Type B pancreatic cell (in vitro differentiated cells): ENCODE measurements at regions not wholly inside any gene's neighbourhood (a gene's known extent, or its start where the extent isn't known, plus 50 kb on each side); places are given as distances from the start of the nearest gene placed in this dataset.

Experiments used
- DNase-seq: peaks from one replicate; pipeline ENCODE4 v3.0.0; 2021; ENCODE audit warnings: mixed read lengths; ENCODE audit not compliant: unreplicated experiment; ENCODE audit errors: extremely low spot score
- H3K27ac Mint-ChIP-seq: 2 replicates; pipeline ENCODE4 v1.8.0; 2021; ENCODE audit warnings: mild to moderate bottlenecking, mixed read lengths
- H3K27me3 Mint-ChIP-seq: 2 replicates; pipeline ENCODE4 v1.8.0; 2021; ENCODE audit warnings: mixed read lengths
- H3K36me3 Mint-ChIP-seq: 2 replicates; pipeline ENCODE4 v1.8.0; 2021; ENCODE audit warnings: mixed read lengths
- H3K4me1 Mint-ChIP-seq: one replicate; pipeline ENCODE4 v1.8.0; 2021; ENCODE audit warnings: mixed read lengths; ENCODE audit not compliant: unreplicated experiment
- H3K4me3 Mint-ChIP-seq: 2 replicates; pipeline ENCODE4 v1.8.0; 2021; ENCODE audit warnings: mild to moderate bottlenecking, mixed read lengths
- H3K9me3 Mint-ChIP-seq: 2 replicates; pipeline ENCODE4 v1.8.0; 2021; ENCODE audit warnings: mixed read lengths
- TF ChIP-seq, protein P1 (sequence below): fragments of 200-600 bp; sonication (generic); conservative IDR thresholded peaks from 2 replicates; pipeline ENCODE4 v1.5.0; 2021; ENCODE audit warnings: antibody characterized with exemption, mild to moderate bottlenecking

DNA sequence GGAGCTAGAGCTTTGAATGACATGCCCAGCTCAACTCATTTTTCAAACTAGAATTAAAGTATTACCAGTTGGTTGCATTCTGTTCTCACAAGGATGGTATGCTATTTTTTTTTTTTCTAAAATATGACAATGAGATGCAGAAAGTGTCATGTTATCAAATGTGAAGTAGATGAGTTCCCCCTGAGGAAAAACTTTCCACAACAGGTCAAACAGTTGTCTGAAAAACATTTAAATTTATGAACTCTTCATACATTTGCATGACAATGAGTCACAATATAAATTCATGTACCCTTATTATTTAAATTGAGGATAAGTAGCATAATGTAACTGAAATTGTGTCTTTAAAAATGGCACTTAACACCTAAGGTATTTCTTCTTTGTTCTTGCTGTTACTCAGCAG is 1720.5 kb upstream of the NUDT12 start:
- no peaks in the 10 kb centered on the region for H3K36me3 Mint-ChIP-seq
- H3K4me1 Mint-ChIP-seq, result no peaks in the 10 kb centered on the region
- H3K4me3 Mint-ChIP-seq, result no peak overlapping the region
- no peaks in the 10 kb centered on the region for H3K9me3 Mint-ChIP-seq
- TF ChIP-seq, protein P1, sequence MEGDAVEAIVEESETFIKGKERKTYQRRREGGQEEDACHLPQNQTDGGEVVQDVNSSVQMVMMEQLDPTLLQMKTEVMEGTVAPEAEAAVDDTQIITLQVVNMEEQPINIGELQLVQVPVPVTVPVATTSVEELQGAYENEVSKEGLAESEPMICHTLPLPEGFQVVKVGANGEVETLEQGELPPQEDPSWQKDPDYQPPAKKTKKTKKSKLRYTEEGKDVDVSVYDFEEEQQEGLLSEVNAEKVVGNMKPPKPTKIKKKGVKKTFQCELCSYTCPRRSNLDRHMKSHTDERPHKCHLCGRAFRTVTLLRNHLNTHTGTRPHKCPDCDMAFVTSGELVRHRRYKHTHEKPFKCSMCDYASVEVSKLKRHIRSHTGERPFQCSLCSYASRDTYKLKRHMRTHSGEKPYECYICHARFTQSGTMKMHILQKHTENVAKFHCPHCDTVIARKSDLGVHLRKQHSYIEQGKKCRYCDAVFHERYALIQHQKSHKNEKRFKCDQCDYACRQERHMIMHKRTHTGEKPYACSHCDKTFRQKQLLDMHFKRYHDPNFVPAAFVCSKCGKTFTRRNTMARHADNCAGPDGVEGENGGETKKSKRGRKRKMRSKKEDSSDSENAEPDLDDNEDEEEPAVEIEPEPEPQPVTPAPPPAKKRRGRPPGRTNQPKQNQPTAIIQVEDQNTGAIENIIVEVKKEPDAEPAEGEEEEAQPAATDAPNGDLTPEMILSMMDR, result no peak
- no peak for DNase-seq
- no peak overlapping the region for H3K27ac Mint-ChIP-seq
- H3K27me3 Mint-ChIP-seq, result no peaks in the 10 kb centered on the region

DNA sequence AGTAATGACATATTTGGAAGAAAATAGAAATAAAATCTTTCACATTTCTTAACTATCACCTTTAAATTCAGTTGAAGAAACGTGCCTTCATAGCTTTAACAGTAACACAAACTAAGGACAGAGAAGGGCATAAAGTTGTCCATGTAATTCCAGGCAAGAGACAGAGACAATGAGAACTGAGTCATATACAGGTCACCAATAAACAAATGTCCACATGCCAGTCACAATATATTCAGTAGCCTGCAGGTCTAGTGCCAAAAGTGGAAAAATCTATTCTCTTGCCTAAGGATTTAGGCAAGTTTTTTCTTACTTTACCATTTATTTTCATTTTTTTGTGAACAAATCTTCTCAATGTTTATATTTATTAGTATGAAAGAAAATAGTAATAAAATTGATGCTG is 1711.5 kb upstream of the NUDT12 start:
- no peaks in the 10 kb centered on the region for H3K4me1 Mint-ChIP-seq
- no peak overlapping the region for H3K27ac Mint-ChIP-seq
- TF ChIP-seq, protein P1, result no peak
- H3K27me3 Mint-ChIP-seq, result no peaks in the 10 kb centered on the region
- no peaks in the 10 kb centered on the region for H3K36me3 Mint-ChIP-seq
- no peak overlapping the region for H3K4me3 Mint-ChIP-seq
- no peak for DNase-seq
- no peaks in the 10 kb centered on the region for H3K9me3 Mint-ChIP-seq

DNA sequence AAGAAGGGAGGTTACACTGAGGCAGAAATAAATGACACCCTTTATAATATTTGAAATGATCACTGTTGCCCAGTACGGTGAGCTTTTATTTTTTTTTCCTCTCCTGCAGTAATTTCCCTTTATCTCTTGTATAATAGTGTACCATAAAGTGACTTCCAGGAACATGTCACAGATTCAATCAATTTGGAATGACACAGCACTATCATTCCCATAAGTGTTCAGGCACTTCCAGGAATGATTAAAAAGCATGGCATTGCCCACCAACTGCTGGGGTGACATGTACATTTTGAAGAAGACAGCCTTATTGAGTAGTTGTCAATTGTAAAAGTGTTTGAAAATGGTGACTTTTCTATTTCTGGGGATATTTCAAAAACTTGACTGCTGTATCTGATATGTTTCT is 1700.9 kb upstream of the NUDT12 start:
- H3K4me3 Mint-ChIP-seq, result no peak overlapping the region
- no peaks in the 10 kb centered on the region for H3K9me3 Mint-ChIP-seq
- TF ChIP-seq, protein P1, result no peak
- no peaks in the 10 kb centered on the region for H3K36me3 Mint-ChIP-seq
- no peaks in the 10 kb centered on the region for H3K4me1 Mint-ChIP-seq
- H3K27me3 Mint-ChIP-seq, result no peaks in the 10 kb centered on the region
- H3K27ac Mint-ChIP-seq, result no peak overlapping the region
- no peak for DNase-seq

DNA sequence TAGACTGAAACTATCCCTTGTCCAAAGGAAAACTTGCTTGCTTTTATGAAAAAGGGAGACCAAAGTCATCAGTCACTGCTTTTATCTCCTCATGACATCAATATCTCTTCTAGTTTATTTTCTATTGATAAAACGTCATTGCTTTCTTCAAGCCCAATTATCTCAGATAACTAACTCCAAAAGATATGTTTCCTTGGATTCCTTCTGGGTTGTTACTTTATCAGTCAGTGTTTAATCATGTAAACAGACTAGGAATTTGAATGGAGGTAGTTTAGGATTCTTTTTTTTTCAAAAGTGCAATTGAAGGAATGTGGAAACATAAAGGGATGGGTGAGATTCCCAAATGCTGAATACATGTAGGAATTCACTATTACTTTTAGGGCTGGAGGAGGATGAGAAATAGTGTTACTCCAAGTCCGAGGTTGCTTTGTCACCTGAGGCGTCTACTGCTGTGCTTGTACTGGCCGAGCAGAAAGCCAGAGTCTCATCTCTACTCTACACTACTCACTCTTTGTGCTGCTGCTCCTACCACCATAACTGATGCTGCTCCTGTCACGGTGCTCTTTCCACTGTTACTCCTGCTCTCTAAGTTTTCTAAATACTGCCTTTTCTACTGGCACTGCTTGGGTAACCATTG is 1697.1 kb upstream of the NUDT12 start:
- Mint-ChIP-seq H3K36me3 (no peaks in the 10 kb centered on the region), H3K4me3 (no peak overlapping the region), H3K4me1 (no peaks in the 10 kb centered on the region), H3K9me3 (no peaks in the 10 kb centered on the region), H3K27me3 (no peaks in the 10 kb centered on the region), H3K27ac (no peak overlapping the region)
- no peak for DNase-seq
- TF ChIP-seq, protein P1, result no peak

DNA sequence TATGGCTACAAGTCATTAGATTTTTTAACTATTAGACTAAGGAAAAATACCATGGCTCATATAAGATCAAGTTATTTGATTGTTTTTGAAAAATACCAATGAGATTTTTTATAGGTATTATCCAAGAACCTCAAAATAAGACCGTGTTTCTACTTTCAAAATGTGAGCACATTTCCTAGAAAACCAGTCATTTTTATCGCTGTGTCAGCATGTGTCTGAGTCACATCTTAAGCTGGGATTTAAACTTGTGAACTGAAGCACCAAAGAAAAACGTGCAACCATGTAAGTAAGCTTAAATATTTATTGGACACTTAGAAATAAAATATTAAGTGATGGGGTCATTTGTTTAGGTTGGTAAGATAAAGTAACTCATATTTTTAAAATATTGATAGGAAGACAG is 1676.0 kb upstream of the NUDT12 start:
- Mint-ChIP-seq H3K4me1 (no peaks in the 10 kb centered on the region), H3K36me3 (no peaks in the 10 kb centered on the region), H3K27ac (no peak overlapping the region), H3K27me3 (no peaks in the 10 kb centered on the region), H3K9me3 (no peaks in the 10 kb centered on the region), H3K4me3 (no peak overlapping the region)
- TF ChIP-seq, protein P1, result no peak
- no peak for DNase-seq
